Stimulated activated naive B cell treated with anti-CD40 and anti-IgM and Interleukin-4, amounts not matched to agents 10 μg/mL and 1 μg/mL and 100 μg/mL, for 72 hours (primary cell): ENCODE measurements at regions not wholly inside any gene's neighbourhood (a gene's known extent, or its start where the extent isn't known, plus 50 kb on each side); places are given as distances from the start of the nearest gene placed in this dataset.
A peak's percentile ranks its signal among the peaks of the same experiment; 100 is the strongest.

ENCODE experiments used
- ATAC-seq, 2 donors: fragments of 150-1000 bp; cut with Tn5 transposase; replicated peaks; 2 replicates each; pipeline ENCODE4 v1.10.0; 2021; ENCODE audit warnings: moderate library complexity in 1 of 2
- DNase-seq: peaks from one replicate; pipeline ENCODE4 v3.0.0; 2021
- H3K27ac Mint-ChIP-seq: one replicate; pipeline ENCODE4 v1.8.0; 2022; ENCODE audit warnings: mild to moderate bottlenecking, mixed read lengths
- H3K27me3 Mint-ChIP-seq, 2 donors: one replicate each; pipeline ENCODE4 v1.8.0; 2022; ENCODE audit warnings: mixed read lengths in 2 of 2
- H3K36me3 Mint-ChIP-seq, 2 donors: one replicate each; pipeline ENCODE4 v1.8.0; 2022; ENCODE audit warnings: mixed read lengths in 2 of 2, mild to moderate bottlenecking in 1 of 2
- H3K4me1 Mint-ChIP-seq, 2 donors: one replicate each; pipeline ENCODE4 v1.8.0; 2022; ENCODE audit warnings: mixed read lengths in 2 of 2, mild to moderate bottlenecking in 1 of 2
- H3K4me3 Mint-ChIP-seq, 2 donors: one replicate each; pipeline ENCODE4 v1.8.0; 2022; ENCODE audit warnings: mild to moderate bottlenecking in 2 of 2, mixed read lengths in 2 of 2, moderate library complexity in 1 of 2
- H3K9me3 Mint-ChIP-seq, 2 donors: one replicate each; pipeline ENCODE4 v1.8.0; 2022; ENCODE audit warnings: mixed read lengths in 2 of 2, mild to moderate bottlenecking in 1 of 2

DNA sequence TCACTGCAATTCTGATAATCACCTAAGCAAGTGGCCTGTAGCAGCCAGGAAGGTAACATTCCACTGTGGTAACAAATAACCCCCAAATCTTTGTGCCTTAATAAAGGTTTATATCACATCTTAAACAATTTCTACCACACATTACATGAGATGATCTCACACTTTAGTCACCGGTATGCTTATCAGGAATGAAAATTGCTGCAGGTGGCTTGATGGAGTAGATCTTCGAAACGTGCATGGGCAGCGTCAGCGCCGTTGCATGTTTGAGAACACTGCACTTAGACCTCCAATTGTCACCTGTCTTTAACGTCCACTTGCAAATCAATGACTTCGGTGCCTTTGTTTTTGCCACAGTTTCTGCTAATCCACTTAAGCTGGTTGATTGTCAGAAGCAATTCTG is 477.4 kb downstream of the VRK1 start:
- Mint-ChIP-seq H3K9me3 (no peaks in the 10 kb centered on the region), H3K27me3 (peaks cover 24 to 32% of the 10 kb centered on the region in 2 donors), H3K4me3 (no peak overlapping the region), H3K4me1 (no peaks in the 10 kb centered on the region), H3K36me3 (no peaks in the 10 kb centered on the region), H3K27ac (no peak overlapping the region)
- ATAC-seq (no peak), DNase-seq (no peak)

- no peak overlapping the region for H3K27ac Mint-ChIP-seq
- no peaks in the 10 kb centered on the region for H3K4me1 Mint-ChIP-seq
- no peaks in the 10 kb centered on the region for H3K36me3 Mint-ChIP-seq
- peaks cover 24 to 32% of the 10 kb centered on the region in 2 donors for H3K27me3 Mint-ChIP-seq
- H3K9me3 Mint-ChIP-seq = no peaks in the 10 kb centered on the region
- ATAC-seq = no peak
- no peak overlapping the region for H3K4me3 Mint-ChIP-seq
- no peak for DNase-seq
These were observed 478.1 kb downstream of the VRK1 start for GRCh38 chr14:97275276-97275675.

- ATAC-seq = no peak
- H3K27me3 Mint-ChIP-seq = peaks cover 24 to 32% of the 10 kb centered on the region in 2 donors
- no peak overlapping the region for H3K4me3 Mint-ChIP-seq
These were observed 479.4 kb downstream of the VRK1 start for GRCh38 chr14:97276573-97276972.

GRCh38 chr14:97277711-97278110 is 480.5 kb downstream of the VRK1 start:
- no peak for DNase-seq
- no peak for ATAC-seq
- Mint-ChIP-seq H3K9me3 (no peaks in the 10 kb centered on the region), H3K27me3 (peaks cover 24 to 32% of the 10 kb centered on the region in 2 donors), H3K36me3 (no peaks in the 10 kb centered on the region), H3K27ac (no peak overlapping the region), H3K4me1 (peaks cover 0 to 2% of the 10 kb centered on the region in 2 donors), H3K4me3 (no peak overlapping the region)

More at GRCh38 chr14:97276573-97276972, 479.4 kb downstream of the VRK1 start:
- Mint-ChIP-seq H3K9me3 (no peaks in the 10 kb centered on the region), H3K36me3 (no peaks in the 10 kb centered on the region), H3K4me1 (no peaks in the 10 kb centered on the region), H3K27ac (no peak overlapping the region)
- no peak for DNase-seq

- Mint-ChIP-seq H3K4me1 (peaks cover 0 to 2% of the 10 kb centered on the region in 2 donors), H3K27me3 (peaks cover 23 to 28% of the 10 kb centered on the region in 2 donors), H3K9me3 (no peaks in the 10 kb centered on the region), H3K27ac (no peak overlapping the region), H3K36me3 (no peaks in the 10 kb centered on the region), H3K4me3 (no peak overlapping the region)
- ATAC-seq (no peak), DNase-seq (no peak)
These were observed 483.3 kb downstream of the VRK1 start for GRCh38 chr14:97280526-97280925.

DNA sequence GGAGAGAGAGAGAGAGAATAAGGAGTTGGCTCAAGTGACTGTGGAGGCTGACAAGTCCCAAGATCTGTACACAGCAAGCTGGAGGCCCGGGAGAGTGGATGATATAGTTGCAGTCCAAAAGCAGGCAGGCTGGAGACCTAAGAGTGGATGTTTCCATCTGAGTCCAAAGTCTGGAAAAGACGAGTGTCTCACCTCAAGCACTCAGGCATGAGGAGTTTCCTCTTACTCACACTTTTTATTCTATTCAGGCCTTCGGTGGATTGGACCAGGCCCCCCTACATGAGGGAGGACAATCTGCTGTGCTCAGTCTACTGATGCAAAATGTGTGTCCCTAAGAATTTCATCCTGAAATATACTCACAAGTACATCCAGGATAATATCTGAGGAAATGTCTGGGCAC is 484.6 kb downstream of the VRK1 start:
- Mint-ChIP-seq H3K27ac (no peak overlapping the region), H3K4me1 (peaks cover 0 to 2% of the 10 kb centered on the region in 2 donors), H3K4me3 (no peak overlapping the region), H3K9me3 (no peaks in the 10 kb centered on the region), H3K27me3 (peaks cover 11 to 16% of the 10 kb centered on the region in 2 donors), H3K36me3 (no peaks in the 10 kb centered on the region)
- DNase-seq (no peak), ATAC-seq (no peak)

DNA sequence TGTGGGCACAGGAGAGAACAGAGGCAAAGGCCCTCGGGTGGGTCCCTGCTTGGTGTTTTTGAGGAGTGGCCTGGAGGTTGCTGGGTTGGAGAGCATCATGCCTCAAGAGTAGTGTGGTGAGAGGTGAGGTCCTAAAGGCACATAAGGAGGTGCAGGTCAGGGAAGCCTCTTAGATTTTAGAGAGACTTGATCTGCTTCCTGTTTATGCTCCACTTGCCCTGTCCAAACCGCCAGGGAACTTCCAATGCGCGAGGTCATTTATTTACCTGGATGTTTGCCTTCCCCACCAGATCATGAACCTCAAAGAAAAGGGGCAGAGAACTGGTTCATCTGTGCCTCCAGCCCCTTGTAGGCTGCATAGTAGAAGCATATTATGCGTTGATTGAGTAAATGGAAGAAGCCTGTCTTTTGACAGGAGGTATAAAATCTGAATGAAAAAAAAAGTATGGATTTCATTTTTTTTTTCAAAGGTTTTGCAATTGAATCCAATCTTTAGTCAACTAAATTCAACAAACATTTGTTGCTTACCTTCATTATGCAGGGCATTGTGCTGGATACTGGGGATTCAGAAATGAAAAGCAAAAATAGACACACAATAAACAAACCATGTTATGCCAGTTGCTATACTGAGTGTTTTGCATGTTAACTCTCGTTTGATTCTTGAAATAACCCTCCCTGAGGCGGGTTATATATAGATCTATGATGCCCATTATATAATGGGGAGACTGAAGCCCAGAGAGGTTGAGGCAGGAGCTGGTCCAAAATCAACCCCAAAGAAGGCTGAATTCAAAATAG is 485.2 kb downstream of the VRK1 start:
- Mint-ChIP-seq H3K27ac (no peak overlapping the region), H3K4me3 (no peak overlapping the region), H3K4me1 (peaks cover 0 to 2% of the 10 kb centered on the region in 2 donors), H3K9me3 (no peaks in the 10 kb centered on the region), H3K27me3 (peaks cover 8 to 12% of the 10 kb centered on the region in 2 donors), H3K36me3 (no peaks in the 10 kb centered on the region)
- ATAC-seq (no peak), DNase-seq (no peak)

DNA sequence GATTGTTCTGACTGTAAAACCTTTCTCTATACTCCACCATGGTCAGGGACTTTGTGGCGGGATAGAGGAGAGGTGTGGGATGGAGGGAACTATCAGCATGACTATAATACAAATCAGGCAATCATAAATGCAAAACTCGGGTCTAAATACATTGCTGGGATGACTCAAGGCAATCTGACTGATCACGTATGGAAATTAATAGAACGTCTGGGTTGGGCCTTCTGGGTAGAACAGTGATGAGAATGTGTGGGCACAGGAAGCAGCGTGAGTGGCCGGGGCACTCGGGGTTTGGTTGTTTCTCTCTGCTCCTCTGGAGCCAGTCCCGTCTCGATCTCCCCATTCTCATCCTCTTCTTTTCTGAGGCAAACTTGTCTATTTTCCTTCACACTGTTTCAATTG is 485.8 kb downstream of the VRK1 start:
- no peak overlapping the region for H3K27ac Mint-ChIP-seq
- H3K27me3 Mint-ChIP-seq = peaks cover 7 to 9% of the 10 kb centered on the region in 2 donors
- H3K4me3 Mint-ChIP-seq = no peak overlapping the region
- ATAC-seq = no peak
- no peaks in the 10 kb centered on the region for H3K36me3 Mint-ChIP-seq
- H3K4me1 Mint-ChIP-seq = peaks cover 0 to 2% of the 10 kb centered on the region in 2 donors
- peaks cover under 1 to 2% of the 10 kb centered on the region in 2 donors for H3K9me3 Mint-ChIP-seq
- DNase-seq = no peak

DNA sequence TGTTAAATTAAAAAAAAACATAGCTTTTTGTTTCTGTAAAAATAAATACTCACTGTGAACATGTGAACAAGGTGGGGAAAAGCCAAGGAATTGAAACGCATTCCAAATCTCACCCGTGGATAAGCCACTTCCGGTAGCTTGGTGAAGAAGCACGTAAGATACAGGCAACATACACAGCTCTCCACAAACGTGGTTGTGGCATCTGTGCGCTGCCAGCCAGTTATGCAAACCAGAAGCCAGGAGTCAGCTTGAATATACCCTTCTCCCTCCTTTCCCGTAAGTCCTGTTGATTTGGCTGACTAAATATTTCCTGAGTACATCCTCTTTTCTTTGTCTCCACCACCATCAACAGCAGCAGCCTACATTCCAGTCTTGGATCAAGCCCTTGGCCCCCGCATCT is 486.2 kb downstream of the VRK1 start:
- peaks cover 3 to 4% of the 10 kb centered on the region in 2 donors for H3K9me3 Mint-ChIP-seq
- H3K27ac Mint-ChIP-seq = no peak overlapping the region
- no peaks in the 10 kb centered on the region for H3K36me3 Mint-ChIP-seq
- DNase-seq (no peak), ATAC-seq (no peak)
- H3K4me1 Mint-ChIP-seq = peaks cover 0 to 2% of the 10 kb centered on the region in 2 donors
- peaks cover 9 to 11% of the 10 kb centered on the region in 2 donors for H3K27me3 Mint-ChIP-seq
- no peak overlapping the region for H3K4me3 Mint-ChIP-seq

- H3K4me3 Mint-ChIP-seq = no peak overlapping the region
- no peak for DNase-seq
- no peaks in the 10 kb centered on the region for H3K36me3 Mint-ChIP-seq
- H3K27me3 Mint-ChIP-seq = peaks cover 11 to 13% of the 10 kb centered on the region in 2 donors
- no peak overlapping the region for H3K27ac Mint-ChIP-seq
- H3K4me1 Mint-ChIP-seq = peaks cover 0 to 2% of the 10 kb centered on the region in 2 donors
- H3K9me3 Mint-ChIP-seq = peaks cover 3 to 4% of the 10 kb centered on the region in 2 donors
- ATAC-seq = no peak
These were observed 486.7 kb downstream of the VRK1 start for GRCh38 chr14:97283841-97284240.

GRCh38 chr14:97287956-97288355 is 490.8 kb downstream of the VRK1 start:
- no peak overlapping the region for H3K27ac Mint-ChIP-seq
- peaks cover 7 to 12% of the 10 kb centered on the region in 2 donors for H3K4me1 Mint-ChIP-seq
- peaks cover 3 to 4% of the 10 kb centered on the region in 2 donors for H3K9me3 Mint-ChIP-seq
- H3K27me3 Mint-ChIP-seq = peaks cover 22 to 28% of the 10 kb centered on the region in 2 donors
- H3K36me3 Mint-ChIP-seq = no peaks in the 10 kb centered on the region
- H3K4me3 Mint-ChIP-seq = no peak overlapping the region
- ATAC-seq (no peak), DNase-seq (no peak)

- DNase-seq (no peak), ATAC-seq (peak; percentile 25 to 42)
- Mint-ChIP-seq H3K36me3 (no peaks in the 10 kb centered on the region), H3K4me1 (peaks cover 7 to 12% of the 10 kb centered on the region in 2 donors), H3K27ac (no peak overlapping the region), H3K4me3 (no peak overlapping the region), H3K27me3 (peaks cover 22 to 31% of the 10 kb centered on the region in 2 donors), H3K9me3 (peaks cover 3 to 4% of the 10 kb centered on the region in 2 donors)
These were observed 492.9 kb downstream of the VRK1 start for GRCh38 chr14:97290065-97290464.

DNA sequence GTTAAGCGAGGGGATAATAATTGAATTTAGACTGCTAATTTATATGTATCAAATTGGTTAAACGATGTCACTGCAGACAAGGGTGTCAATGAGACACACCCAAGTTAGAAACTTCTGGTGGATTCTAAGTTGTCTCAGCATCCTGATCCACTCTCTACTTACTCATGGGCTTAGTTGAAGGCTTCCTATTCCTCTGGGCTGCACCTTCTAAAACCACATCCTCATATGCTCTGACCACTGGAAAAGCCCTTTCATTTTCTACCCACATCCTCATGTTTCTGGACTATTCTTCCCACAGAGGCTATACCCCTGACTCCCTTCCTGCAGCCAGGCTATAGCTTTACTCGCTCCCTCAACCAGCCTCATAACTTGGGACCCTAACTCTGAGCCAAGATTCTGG is 493.8 kb downstream of the VRK1 start:
- H3K27me3 Mint-ChIP-seq = peaks cover 22 to 31% of the 10 kb centered on the region in 2 donors
- DNase-seq (no peak), ATAC-seq (no peak)
- peaks cover 7 to 12% of the 10 kb centered on the region in 2 donors for H3K4me1 Mint-ChIP-seq
- H3K27ac Mint-ChIP-seq = no peak overlapping the region
- no peaks in the 10 kb centered on the region for H3K36me3 Mint-ChIP-seq
- H3K9me3 Mint-ChIP-seq = peaks cover 3 to 4% of the 10 kb centered on the region in 2 donors
- H3K4me3 Mint-ChIP-seq = no peak overlapping the region

DNA sequence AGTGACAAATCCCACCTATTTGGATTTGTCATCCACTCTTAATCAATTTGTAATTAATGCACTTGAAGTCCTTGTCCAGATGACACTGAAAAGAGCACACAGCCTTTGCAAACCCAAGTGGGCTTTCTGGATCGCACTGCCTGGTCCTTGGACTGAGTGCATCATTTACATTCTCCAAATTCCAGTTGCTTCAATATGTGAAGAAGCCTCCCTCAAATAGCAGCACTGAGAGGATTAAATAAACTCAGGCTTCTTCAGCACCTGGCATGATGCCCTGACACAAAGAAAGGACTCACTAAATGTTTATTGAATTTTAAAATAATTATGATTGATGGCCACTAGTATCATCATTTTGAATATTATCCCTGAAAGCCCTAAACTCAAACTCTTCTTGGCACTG is 496.5 kb downstream of the VRK1 start:
- Mint-ChIP-seq H3K27me3 (peaks cover 16 to 30% of the 10 kb centered on the region in 2 donors), H3K4me1 (peaks cover 7 to 12% of the 10 kb centered on the region in 2 donors), H3K36me3 (no peaks in the 10 kb centered on the region), H3K9me3 (no peaks in the 10 kb centered on the region), H3K4me3 (no peak overlapping the region), H3K27ac (no peak overlapping the region)
- DNase-seq = no peak
- ATAC-seq = no peak

DNA sequence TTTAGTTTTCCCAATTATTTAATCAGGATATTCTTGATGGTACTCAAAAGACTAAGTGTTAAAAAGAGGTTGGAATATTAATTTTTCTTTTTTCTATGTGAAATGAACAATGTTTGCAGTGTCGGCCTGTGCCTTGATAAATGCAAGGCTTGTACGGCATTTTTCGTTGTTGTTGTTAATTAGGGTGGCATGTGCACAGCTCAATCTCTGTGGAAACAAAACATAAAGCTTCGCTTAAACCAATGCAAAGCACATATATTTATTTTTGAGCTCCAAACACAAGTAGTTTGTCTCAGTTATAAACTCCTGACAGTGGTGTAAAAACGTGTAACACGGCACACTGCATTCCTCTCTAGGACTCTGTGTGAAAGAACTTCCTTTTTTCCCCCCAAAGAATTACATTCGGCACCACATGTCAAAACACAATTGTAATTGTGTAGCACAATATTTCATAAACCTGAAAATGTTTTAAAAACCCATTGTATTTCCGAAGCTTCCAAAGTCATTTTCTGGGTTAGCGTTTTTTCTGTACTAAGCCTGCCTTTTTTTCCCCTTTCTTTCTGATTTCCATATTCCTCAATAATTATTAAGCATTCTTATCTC is 498.0 kb downstream of the VRK1 start:
- Mint-ChIP-seq H3K4me1 (peaks cover 3 to 6% of the 10 kb centered on the region in 2 donors), H3K9me3 (no peaks in the 10 kb centered on the region)
- DNase-seq = no peak

More for the DNA sequence above, 498.0 kb downstream of the VRK1 start:
- no peaks in the 10 kb centered on the region for H3K36me3 Mint-ChIP-seq
- H3K27ac Mint-ChIP-seq = no peak overlapping the region
- H3K4me3 Mint-ChIP-seq = no peak overlapping the region
- no peak for ATAC-seq
- H3K27me3 Mint-ChIP-seq = peaks cover 17 to 29% of the 10 kb centered on the region in 2 donors
